SIG-M5 treated with dmso at 0.1 percent for 504 hours (cell line): ENCODE measurements at regions not wholly inside any gene's neighbourhood (a gene's known extent, or its start where the extent isn't known, plus 50 kb on each side); places are given as distances from the start of the nearest gene placed in this dataset.
A peak's percentile ranks its signal among the peaks of the same experiment; 100 is the strongest.
"Not testable (repeated sequence)": the region's sequence is repeated elsewhere in the genome, so short reads cannot be mapped to it uniquely, and the experiment has no call there.

Experiments used
- DNase-seq: peaks from one replicate; lab custom pipeline; 2025; ENCODE audit not compliant: unreplicated experiment; lab: John Stamatoyannopoulos, UW

- no peak for DNase-seq
These were observed 150.1 kb upstream of the RMP24 start for GRCh38 chr18:35822413-35822812.

GRCh38 chr18:35826477-35826876 lies 146.0 kb upstream of the RMP24 start:
- peak; percentile 24 for DNase-seq

- no peak for DNase-seq
These were observed 145.1 kb upstream of the RMP24 start for GRCh38 chr18:35827275-35827902.

GRCh38 chr18:35827903-35828275 lies 144.6 kb upstream of the RMP24 start:
- DNase-seq, result no peak

GRCh38 chr18:35828591-35828990 lies 143.9 kb upstream of the RMP24 start:
- DNase-seq, result no peak

GRCh38 chr18:35835366-35835765 lies 137.1 kb upstream of the RMP24 start:
- no peak for DNase-seq

GRCh38 chr18:35835833-35836232 lies 136.6 kb upstream of the RMP24 start:
- DNase-seq, result peak; percentile 89

- DNase-seq, result no peak
These were observed 135.5 kb upstream of the RMP24 start for GRCh38 chr18:35836932-35837331.

GRCh38 chr18:35837922-35838496 lies 134.5 kb upstream of the RMP24 start:
- no peak for DNase-seq

- no peak for DNase-seq
These were observed 131.2 kb upstream of the RMP24 start for GRCh38 chr18:35841283-35841682.

GRCh38 chr18:35842536-35842935 lies 129.9 kb upstream of the RMP24 start:
- no peak for DNase-seq

GRCh38 chr18:35848321-35848720 lies 124.2 kb upstream of the RMP24 start:
- not testable (repeated sequence) for DNase-seq

- not testable (repeated sequence) for DNase-seq
These were observed 123.2 kb upstream of the RMP24 start for GRCh38 chr18:35849241-35849640.

- DNase-seq, result no peak
These were observed 121.1 kb upstream of the RMP24 start for GRCh38 chr18:35851286-35851970.

GRCh38 chr18:35852786-35853185 lies 119.7 kb upstream of the RMP24 start:
- no peak for DNase-seq

GRCh38 chr18:35854095-35854494 lies 118.4 kb upstream of the RMP24 start:
- DNase-seq, result no peak

GRCh38 chr18:35856178-35856577 lies 116.3 kb upstream of the RMP24 start:
- no peak for DNase-seq

- not testable (repeated sequence) for DNase-seq
These were observed 115.8 kb upstream of the RMP24 start for GRCh38 chr18:35856721-35857120.

- DNase-seq, result not testable (repeated sequence)
These were observed 114.9 kb upstream of the RMP24 start for GRCh38 chr18:35857581-35857980.

GRCh38 chr18:35861367-35862118 lies 110.9 kb upstream of the RMP24 start:
- no peak for DNase-seq

GRCh38 chr18:35862119-35862640 lies 110.3 kb upstream of the RMP24 start:
- DNase-seq, result peak; percentile 27

GRCh38 chr18:35864916-35865315 lies 107.6 kb upstream of the RMP24 start:
- DNase-seq, result no peak
